SU-DHL-6 (cell line): ENCODE measurements at regions not wholly inside any gene's neighbourhood (a gene's known extent, or its start where the extent isn't known, plus 50 kb on each side); places are given as distances from the start of the nearest gene placed in this dataset.

Source experiments
- EZH2phosphoT487 ChIP-seq: fragments of 200-600 bp; sonication (generic), shearing (Covaris generic); conservative IDR thresholded peaks from 2 replicates; pipeline ENCODE4 v1.6.1; 2018; ENCODE audit warnings: mild to moderate bottlenecking, antibody characterized with exemption, low read length, moderate library complexity, mixed read lengths
- TF ChIP-seq, protein P1 (sequence below): fragments of 200-600 bp; sonication (generic); IDR thresholded peaks from one replicate; pipeline ENCODE4 v1.5.1; 2017; ENCODE audit warnings: antibody characterized with exemption, mild to moderate bottlenecking, low read length, moderate library complexity; ENCODE audit not compliant: insufficient read depth, poor library complexity, severe bottlenecking

DNA sequence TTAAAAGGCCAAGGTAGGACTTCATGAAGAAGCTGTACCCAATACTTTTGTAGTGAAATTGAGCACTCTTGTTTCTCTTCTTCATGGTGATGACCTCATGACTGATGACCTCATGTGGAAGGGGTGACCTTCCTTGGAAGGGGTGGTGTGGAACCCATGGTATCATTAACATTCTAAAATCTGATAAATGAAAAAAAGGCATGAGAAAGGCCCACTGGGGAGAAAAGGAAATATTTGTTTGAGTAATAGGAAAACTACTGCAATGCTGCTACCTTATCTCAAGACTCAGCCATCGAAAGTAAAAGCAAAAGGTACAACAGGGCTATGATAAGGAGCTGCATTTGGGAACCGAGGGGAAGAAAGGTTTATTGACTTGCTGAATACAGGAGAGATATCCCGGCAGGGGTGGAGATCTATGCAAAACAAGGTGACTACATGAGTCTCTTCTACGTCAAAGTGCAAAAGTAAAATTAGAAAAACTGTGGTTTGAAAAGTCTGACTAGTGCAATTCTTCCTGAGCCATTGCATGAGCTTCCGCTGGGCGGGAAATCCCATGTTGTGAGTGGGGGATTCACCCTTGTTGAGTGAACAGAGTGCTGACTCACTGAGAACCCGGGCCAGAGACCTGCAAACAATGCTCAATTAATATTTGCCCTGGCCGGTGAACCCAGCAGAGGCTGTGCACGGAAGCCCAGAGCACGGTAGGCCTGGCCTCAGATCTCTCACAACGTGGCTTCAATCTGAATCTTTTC lies 138.9 kb upstream of the RFC3 start:
- TF ChIP-seq, protein P1, sequence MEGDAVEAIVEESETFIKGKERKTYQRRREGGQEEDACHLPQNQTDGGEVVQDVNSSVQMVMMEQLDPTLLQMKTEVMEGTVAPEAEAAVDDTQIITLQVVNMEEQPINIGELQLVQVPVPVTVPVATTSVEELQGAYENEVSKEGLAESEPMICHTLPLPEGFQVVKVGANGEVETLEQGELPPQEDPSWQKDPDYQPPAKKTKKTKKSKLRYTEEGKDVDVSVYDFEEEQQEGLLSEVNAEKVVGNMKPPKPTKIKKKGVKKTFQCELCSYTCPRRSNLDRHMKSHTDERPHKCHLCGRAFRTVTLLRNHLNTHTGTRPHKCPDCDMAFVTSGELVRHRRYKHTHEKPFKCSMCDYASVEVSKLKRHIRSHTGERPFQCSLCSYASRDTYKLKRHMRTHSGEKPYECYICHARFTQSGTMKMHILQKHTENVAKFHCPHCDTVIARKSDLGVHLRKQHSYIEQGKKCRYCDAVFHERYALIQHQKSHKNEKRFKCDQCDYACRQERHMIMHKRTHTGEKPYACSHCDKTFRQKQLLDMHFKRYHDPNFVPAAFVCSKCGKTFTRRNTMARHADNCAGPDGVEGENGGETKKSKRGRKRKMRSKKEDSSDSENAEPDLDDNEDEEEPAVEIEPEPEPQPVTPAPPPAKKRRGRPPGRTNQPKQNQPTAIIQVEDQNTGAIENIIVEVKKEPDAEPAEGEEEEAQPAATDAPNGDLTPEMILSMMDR = no peak
- TF ChIP-seq EZH2phosphoT487 = no peak
